ENCODE measurements at regions not wholly inside any gene's neighbourhood (a gene's known extent, or its start where the extent isn't known, plus 50 kb on each side); places are given as distances from the start of the nearest gene placed in this dataset.

- TF ChIP-seq CTCF (IDR thresholded peaks at IDR 0.05) (no peak), POLR2A (IDR thresholded peaks at IDR 0.05) (no peak)
Observed at GRCh38 chr7:136424058-136424457, 444.4 kb upstream of the CHRM2 start.

All from stomach (tissue), 4 donors.